ENCODE measurements at regions not wholly inside any gene's neighbourhood (a gene's known extent, or its start where the extent isn't known, plus 50 kb on each side); places are given as distances from the start of the nearest gene placed in this dataset.

DNA sequence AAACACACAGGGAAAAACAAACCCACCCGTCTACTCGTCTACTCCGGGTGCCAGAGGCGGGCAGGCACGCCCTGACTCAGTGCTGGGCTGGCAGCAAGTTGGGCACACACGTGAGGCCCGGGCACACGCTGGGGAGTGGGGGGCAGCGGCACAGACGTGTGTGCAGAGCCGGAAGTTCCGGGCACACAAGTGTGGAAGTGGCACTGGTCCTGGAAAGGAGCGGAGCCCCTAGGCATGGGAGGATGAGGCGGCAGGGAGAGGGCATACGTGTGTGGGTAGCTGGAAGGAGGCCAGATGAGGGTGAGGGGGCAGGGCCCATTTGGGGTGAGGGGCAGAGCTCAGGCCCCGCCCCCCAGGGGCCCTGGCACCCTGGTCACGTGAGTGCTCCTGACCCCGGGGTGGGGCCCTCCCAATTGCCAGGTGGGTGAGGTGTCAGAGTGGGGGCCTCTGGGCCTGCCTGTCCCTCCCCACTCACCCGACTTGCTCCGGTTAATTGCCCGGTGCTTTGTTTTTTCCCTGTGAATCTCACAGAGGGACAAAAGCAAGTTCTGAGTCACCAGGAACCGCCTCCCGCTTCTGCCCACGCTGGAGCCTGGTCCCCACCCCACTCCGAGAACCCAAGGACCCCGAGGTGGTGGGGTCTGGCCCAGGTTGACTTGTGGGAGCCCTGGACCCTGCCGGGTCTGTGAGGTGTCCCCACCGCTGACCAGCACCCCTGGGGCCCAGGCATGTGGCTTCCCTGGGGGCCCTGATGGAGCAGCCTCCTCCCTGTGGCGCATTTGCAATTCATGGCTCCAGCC lies 104.8 kb upstream of the CASZ1 start:
- ChIA-PET POLR2A (interaction anchor here (0.5 kb wide), 1 partner anchor 1118 kb away, joined by 5 read pairs; the partner anchor contains the start of gene MIIP), CTCF (interaction anchor here (0.6 to 1.6 kb wide), 4 partner anchors 8 to 406 kb away, joined by 3 to 4 read pairs (median 4); no protein-coding TSS in a partner anchor)
- peak overlapping the region; percentile 60 for H3K4me2 ChIP-seq
- H3K27ac ChIP-seq, result peak overlapping the region; percentile 12 to 78; a peak in 4 of 6 replicates
- 55% methylated on average over 18 of the region's 29 CpGs for WGBS (ENCODE audit: missing lambda C conversion rate)
- DNase-seq (ENCODE audit: low read depth in 1 of 2, low spot score in 1 of 2) (no peak), FAIRE-seq (no peak), ATAC-seq (no peak; a peak in 2 of 6 replicates)
- no peaks in the 10 kb centered on the region for H3K9me3 ChIP-seq
- TF ChIP-seq POLR2A (IDR thresholded peaks at IDR 0.05; ENCODE audit: low read length) (no peak), ZSCAN20 (CRISPR knock-in tag; IDR thresholded peaks at IDR 0.05) (no peak), CHD2 (IDR thresholded peaks at IDR 0.05; ENCODE audit: low read length, partially characterized antibody) (no peak), JUN (IDR thresholded peaks at IDR 0.05) (no peak)
- H3K4me3 ChIP-seq, result no peak overlapping the region
- peaks cover 18% of the 10 kb centered on the region for H3K4me1 ChIP-seq

DNA sequence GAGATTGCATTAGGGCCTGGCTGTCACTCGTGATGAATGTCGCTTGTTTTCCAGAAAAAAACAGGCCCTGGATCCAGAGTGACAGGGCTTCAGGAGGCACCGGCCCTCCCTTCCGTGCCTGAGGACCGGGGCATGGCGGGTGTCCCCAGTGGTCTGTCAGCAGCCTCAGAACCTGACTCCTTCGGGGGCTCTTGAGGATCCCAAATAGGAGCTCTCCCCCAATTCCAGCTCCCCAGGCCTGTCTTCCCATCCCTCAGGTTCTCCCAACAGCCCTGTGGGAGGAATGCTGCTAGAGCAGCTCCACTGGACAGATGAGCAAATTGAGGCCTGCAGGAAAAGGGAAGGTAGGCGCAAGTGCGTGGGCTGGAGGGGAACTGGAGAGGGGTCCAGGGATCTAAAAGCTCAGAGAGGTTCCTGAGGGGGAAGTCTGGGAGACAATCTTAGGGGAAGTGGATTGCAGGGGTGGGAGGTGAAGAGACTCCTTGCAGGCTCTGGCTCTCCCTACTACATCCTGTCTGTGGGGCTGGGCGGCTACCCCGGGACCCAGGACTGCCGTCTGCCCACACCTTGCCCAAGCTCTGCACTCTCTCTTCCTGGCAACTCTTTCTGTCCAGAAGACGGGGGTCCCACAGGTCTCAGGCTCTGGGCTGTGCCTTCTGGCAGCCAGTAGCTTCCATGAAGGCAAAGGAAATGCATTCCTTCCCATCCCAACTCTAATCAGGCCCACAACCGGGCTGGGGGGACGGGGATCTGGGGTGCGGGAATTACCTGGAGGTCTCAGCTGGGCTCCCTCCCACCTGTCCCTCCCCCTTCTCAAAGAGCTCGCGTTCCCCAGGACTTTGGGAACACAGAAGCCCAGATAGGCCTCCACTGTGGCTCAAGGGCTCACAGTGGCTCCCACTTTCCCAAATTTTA lies 105.7 kb upstream of the CASZ1 start:
- no peak for ATAC-seq
- Histone ChIP-seq H3K9me3 (no peaks in the 10 kb centered on the region), H3K27ac (peak overlapping the region in 1 of 2 experiments; percentile 78; a peak in 3 of 6 replicates), H3K4me3 (no peak overlapping the region), H3K4me2 (no peak overlapping the region), H3K4me1 (peaks cover 18% of the 10 kb centered on the region)
- CTCF ChIA-PET, result interaction anchor here (1.1 to 1.6 kb wide), 2 partner anchors 40 to 407 kb away, joined by 3 to 4 read pairs; no protein-coding TSS in a partner anchor
- POLR2A ChIA-PET, result no interaction called here
- WGBS (ENCODE audit: missing lambda C conversion rate), result 86% methylated on average over 16 of the region's 18 CpGs
- DNase-seq (ENCODE audit: low read depth in 1 of 2, low spot score in 1 of 2), result no peak
- no peak for TF ChIP-seq MAZ (IDR thresholded peaks at IDR 0.05; ENCODE audit: borderline replicate concordance, low read depth, low read length)
- no peak for TF ChIP-seq EHMT2 (IDR thresholded peaks at IDR 0.05; ENCODE audit: low read depth)
- no peak for TF ChIP-seq ESRRA (IDR thresholded peaks at IDR 0.05; ENCODE audit: borderline replicate concordance, low read length)
- TF ChIP-seq RARB (CRISPR knock-in tag; IDR thresholded peaks at IDR 0.05), result no peak
- no peak for TF ChIP-seq SREBF2 (IDR thresholded peaks at IDR 0.05)
- no peak for TF ChIP-seq GATA3 (IDR thresholded peaks at IDR 0.05; ENCODE audit: borderline replicate concordance)
- no peak for TF ChIP-seq RFX5 (IDR thresholded peaks at IDR 0.05)
- TF ChIP-seq, protein P1, sequence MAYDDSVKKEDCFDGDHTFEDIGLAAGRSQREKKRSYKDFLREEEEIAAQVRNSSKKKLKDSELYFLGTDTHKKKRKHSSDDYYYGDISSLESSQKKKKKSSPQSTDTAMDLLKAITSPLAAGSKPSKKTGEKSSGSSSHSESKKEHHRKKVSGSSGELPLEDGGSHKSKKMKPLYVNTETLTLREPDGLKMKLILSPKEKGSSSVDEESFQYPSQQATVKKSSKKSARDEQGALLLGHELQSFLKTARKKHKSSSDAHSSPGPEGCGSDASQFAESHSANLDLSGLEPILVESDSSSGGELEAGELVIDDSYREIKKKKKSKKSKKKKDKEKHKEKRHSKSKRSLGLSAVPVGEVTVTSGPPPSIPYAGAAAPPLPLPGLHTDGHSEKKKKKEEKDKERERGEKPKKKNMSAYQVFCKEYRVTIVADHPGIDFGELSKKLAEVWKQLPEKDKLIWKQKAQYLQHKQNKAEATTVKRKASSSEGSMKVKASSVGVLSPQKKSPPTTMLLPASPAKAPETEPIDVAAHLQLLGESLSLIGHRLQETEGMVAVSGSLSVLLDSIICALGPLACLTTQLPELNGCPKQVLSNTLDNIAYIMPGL (CRISPR knock-in tag; IDR thresholded peaks at IDR 0.05; ENCODE audit: borderline replicate concordance), result no peak
- TF ChIP-seq, protein P2, sequence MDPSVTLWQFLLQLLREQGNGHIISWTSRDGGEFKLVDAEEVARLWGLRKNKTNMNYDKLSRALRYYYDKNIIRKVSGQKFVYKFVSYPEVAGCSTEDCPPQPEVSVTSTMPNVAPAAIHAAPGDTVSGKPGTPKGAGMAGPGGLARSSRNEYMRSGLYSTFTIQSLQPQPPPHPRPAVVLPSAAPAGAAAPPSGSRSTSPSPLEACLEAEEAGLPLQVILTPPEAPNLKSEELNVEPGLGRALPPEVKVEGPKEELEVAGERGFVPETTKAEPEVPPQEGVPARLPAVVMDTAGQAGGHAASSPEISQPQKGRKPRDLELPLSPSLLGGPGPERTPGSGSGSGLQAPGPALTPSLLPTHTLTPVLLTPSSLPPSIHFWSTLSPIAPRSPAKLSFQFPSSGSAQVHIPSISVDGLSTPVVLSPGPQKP (IDR thresholded peaks at IDR 0.05; ENCODE audit: low read depth, low read length), result no peak
- TF ChIP-seq MAFK (IDR thresholded peaks at IDR 0.05; ENCODE audit: partially characterized antibody), result no peak
- no peak for TF ChIP-seq JUNB (IDR thresholded peaks at IDR 0.05)
- TF ChIP-seq, protein P3, sequence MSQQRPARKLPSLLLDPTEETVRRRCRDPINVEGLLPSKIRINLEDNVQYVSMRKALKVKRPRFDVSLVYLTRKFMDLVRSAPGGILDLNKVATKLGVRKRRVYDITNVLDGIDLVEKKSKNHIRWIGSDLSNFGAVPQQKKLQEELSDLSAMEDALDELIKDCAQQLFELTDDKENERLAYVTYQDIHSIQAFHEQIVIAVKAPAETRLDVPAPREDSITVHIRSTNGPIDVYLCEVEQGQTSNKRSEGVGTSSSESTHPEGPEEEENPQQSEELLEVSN (IDR thresholded peaks at IDR 0.05; ENCODE audit: borderline replicate concordance, low read depth), result no peak
- TF ChIP-seq NR3C1 (IDR thresholded peaks at IDR 0.05), result no peak
- TF ChIP-seq, protein P4, sequence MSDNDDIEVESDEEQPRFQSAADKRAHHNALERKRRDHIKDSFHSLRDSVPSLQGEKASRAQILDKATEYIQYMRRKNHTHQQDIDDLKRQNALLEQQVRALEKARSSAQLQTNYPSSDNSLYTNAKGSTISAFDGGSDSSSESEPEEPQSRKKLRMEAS (IDR thresholded peaks at IDR 0.05), result no peak
- FAIRE-seq, result no peak
